ENCODE measurements at regions not wholly inside any gene's neighbourhood (a gene's known extent, or its start where the extent isn't known, plus 50 kb on each side); places are given as distances from the start of the nearest gene placed in this dataset.

DNA sequence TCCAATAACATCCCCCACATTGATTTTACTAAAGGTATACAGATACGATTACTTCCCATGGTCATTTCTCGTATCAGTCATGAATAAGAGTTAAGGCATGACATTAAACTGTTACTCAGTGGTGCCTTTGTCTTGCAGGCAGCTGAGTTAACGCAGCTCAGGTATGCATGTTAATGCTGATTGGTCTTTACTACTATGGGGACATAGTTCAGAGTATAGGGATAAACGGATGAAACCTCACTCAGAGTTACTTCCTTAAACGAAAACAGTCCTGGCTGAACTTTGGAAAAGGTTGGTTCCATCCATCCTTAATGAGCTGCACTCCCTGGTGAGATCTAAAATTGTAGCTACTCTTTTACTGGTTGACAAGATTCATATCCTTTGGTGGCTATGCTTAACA, 87.0 kb downstream of the ACTL7B start:
- Histone ChIP-seq H3K4me1 (ENCODE audit: insufficient read depth, low read length) (peaks cover 3% of the 10 kb centered on the region; the same call in 1 of the 2 replicates), H2BK15ac (ENCODE audit: low read depth, low read length) (no peak overlapping the region), H3K23ac (ENCODE audit: insufficient read length, low read depth, low read length) (no peak overlapping the region), H3K23me2 (ENCODE audit: insufficient read length, low read depth, low read length, poor library complexity, severe bottlenecking) (no peaks in the 10 kb centered on the region), H3K79me1 (ENCODE audit: insufficient read depth, low read depth, low read length, poor library complexity, severe bottlenecking) (no peaks in the 10 kb centered on the region), H2BK20ac (ENCODE audit: low read depth, low read length, poor library complexity, severe bottlenecking) (no peak overlapping the region), H2AFZ (ENCODE audit: low read length) (no peak overlapping the region), H3K9ac (ENCODE audit: extremely low read depth, insufficient read length, low read length) (no peak overlapping the region), H3K56ac (ENCODE audit: insufficient read length, low read depth, low read length) (no peak overlapping the region), H3K9me3 (ENCODE audit: control insufficient read depth, low read depth, low read length) (no peaks in the 10 kb centered on the region), H3K27ac (ENCODE audit: insufficient read length, low read depth, low read length) (no peak overlapping the region), H3K4me2 (ENCODE audit: insufficient read depth, insufficient read length, low read length) (no peak overlapping the region), H3K14ac (ENCODE audit: insufficient read depth, low read length) (no peak overlapping the region), H2BK5ac (ENCODE audit: insufficient read length, low read length) (no peak overlapping the region), H4K20me1 (ENCODE audit: control insufficient read depth, insufficient read depth, insufficient read length) (no peaks in the 10 kb centered on the region), H2BK12ac (ENCODE audit: insufficient read length, low read depth, low read length) (no peak overlapping the region), H2BK120ac (ENCODE audit: low read depth, low read length, poor library complexity, severe bottlenecking) (no peak overlapping the region), H3K4ac (ENCODE audit: low read depth, low read length) (no peak overlapping the region), H4K91ac (ENCODE audit: insufficient read length, low read depth, low read length) (no peak overlapping the region), H3K27me3 (ENCODE audit: insufficient read depth, low read length) (no peaks in the 10 kb centered on the region), H3K18ac (ENCODE audit: insufficient read length, low read depth, low read length) (no peak overlapping the region), H3K79me2 (ENCODE audit: insufficient read depth, low read length) (no peaks in the 10 kb centered on the region), H4K5ac (ENCODE audit: insufficient read length, low read depth, low read length) (no peak overlapping the region), H2AK5ac (ENCODE audit: insufficient read length, low read length) (no peak overlapping the region), H3T11ph (ENCODE audit: low read length) (no peak overlapping the region), H4K8ac (replicated peaks; ENCODE audit: insufficient read length, low read depth, low read length) (no peak overlapping the region)
- H3K27ac Mint-ChIP-seq: no peak overlapping the region
- no CpG with 5 or more reads among the region's 5 CpGs for WGBS (ENCODE audit: extremely low coverage, insufficient read length, low lambda C conversion rate)
- H3K4me3 Mint-ChIP-seq: no peak overlapping the region
- H3K9me3 Mint-ChIP-seq: peaks cover 4 to 5% of the 10 kb centered on the region in 2 experiments; a peak in 4 of 5 replicates
- no peaks in the 10 kb centered on the region for H3K27me3 Mint-ChIP-seq (ENCODE audit: low read depth)
- no peak for DNase-seq
- peaks cover 0 to 1% (median 0%) of the 10 kb centered on the region in 3 experiments; a peak in 1 of 7 replicates for H3K36me3 Mint-ChIP-seq (ENCODE audit: insufficient read depth in 1 of 3, low read depth in 3 of 3)
- TF ChIP-seq, protein P1, sequence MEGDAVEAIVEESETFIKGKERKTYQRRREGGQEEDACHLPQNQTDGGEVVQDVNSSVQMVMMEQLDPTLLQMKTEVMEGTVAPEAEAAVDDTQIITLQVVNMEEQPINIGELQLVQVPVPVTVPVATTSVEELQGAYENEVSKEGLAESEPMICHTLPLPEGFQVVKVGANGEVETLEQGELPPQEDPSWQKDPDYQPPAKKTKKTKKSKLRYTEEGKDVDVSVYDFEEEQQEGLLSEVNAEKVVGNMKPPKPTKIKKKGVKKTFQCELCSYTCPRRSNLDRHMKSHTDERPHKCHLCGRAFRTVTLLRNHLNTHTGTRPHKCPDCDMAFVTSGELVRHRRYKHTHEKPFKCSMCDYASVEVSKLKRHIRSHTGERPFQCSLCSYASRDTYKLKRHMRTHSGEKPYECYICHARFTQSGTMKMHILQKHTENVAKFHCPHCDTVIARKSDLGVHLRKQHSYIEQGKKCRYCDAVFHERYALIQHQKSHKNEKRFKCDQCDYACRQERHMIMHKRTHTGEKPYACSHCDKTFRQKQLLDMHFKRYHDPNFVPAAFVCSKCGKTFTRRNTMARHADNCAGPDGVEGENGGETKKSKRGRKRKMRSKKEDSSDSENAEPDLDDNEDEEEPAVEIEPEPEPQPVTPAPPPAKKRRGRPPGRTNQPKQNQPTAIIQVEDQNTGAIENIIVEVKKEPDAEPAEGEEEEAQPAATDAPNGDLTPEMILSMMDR (conservative IDR thresholded peaks at IDR 0.05): no peak
- peaks cover 10 to 17% of the 10 kb centered on the region in 2 experiments for H3K4me1 Mint-ChIP-seq
